Fibroblast of pulmonary artery (primary cell): ENCODE measurements at regions not wholly inside any gene's neighbourhood (a gene's known extent, or its start where the extent isn't known, plus 50 kb on each side); places are given as distances from the start of the nearest gene placed in this dataset.

Experiments used
- DNase-seq: peaks from one replicate; pipeline ENCODE4 v3.0.0-alpha.2; 2010; ENCODE audit warnings: low read depth
- H3K4me3 ChIP-seq: replicated peaks from 2 replicates; pipeline ENCODE4 v1.5.1; 2011; ENCODE audit warnings: low read depth, mild to moderate bottlenecking, control low read depth, low read length, moderate library complexity
- CTCF ChIP-seq: IDR thresholded peaks from 2 replicates; pipeline ENCODE4 v1.5.1; 2011; ENCODE audit warnings: mild to moderate bottlenecking, control low read depth, low read length, inconsistent platforms; ENCODE audit errors: missing control alignments

GRCh38 chr1:3954170-3955169, 54.4 kb upstream of the C1orf174 start:
- TF ChIP-seq CTCF, result no peak
- no peak for DNase-seq
- H3K4me3 ChIP-seq, result no peak overlapping the region

GRCh38 chr1:3955196-3955772, 55.2 kb upstream of the C1orf174 start:
- no peak for TF ChIP-seq CTCF
- no peak overlapping the region for H3K4me3 ChIP-seq
- no peak for DNase-seq

- DNase-seq, result no peak
- TF ChIP-seq CTCF, result no peak
Measured at GRCh38 chr1:3956527-3957170, 56.6 kb upstream of the C1orf174 start.

GRCh38 chr1:3959361-3959760, 59.3 kb upstream of the C1orf174 start:
- H3K4me3 ChIP-seq, result no peak overlapping the region
- DNase-seq, result no peak
- no peak for TF ChIP-seq CTCF

More at GRCh38 chr1:3956527-3957170, 56.6 kb upstream of the C1orf174 start:
- H3K4me3 ChIP-seq, result no peak overlapping the region

- DNase-seq, result no peak
- no peak overlapping the region for H3K4me3 ChIP-seq
Measured at GRCh38 chr1:3963554-3963953, 63.5 kb upstream of the C1orf174 start.

GRCh38 chr1:3965693-3966092, 65.6 kb upstream of the C1orf174 start:
- TF ChIP-seq CTCF, result no peak
- no peak overlapping the region for H3K4me3 ChIP-seq
- no peak for DNase-seq

More at GRCh38 chr1:3963554-3963953, 63.5 kb upstream of the C1orf174 start:
- no peak for TF ChIP-seq CTCF
